ENCODE measurements at regions not wholly inside any gene's neighbourhood (a gene's known extent, or its start where the extent isn't known, plus 50 kb on each side); places are given as distances from the start of the nearest gene placed in this dataset.
"Not testable (repeated sequence)": the region's sequence is repeated elsewhere in the genome, so short reads cannot be mapped to it uniquely, and the experiment has no call there.

- no peak for DNase-seq
These were observed 111.3 kb upstream of the MIR17HG start for GRCh38 chr13:91236182-91236581.

- no peak for DNase-seq
These were observed 110.6 kb upstream of the MIR17HG start for GRCh38 chr13:91236921-91237320.

- no peak for DNase-seq
These were observed 109.5 kb upstream of the MIR17HG start for GRCh38 chr13:91238036-91238435.

- DNase-seq: no peak
These were observed 107.1 kb upstream of the MIR17HG start for GRCh38 chr13:91240341-91240740.

GRCh38 chr13:91241221-91241933 is 106.1 kb upstream of the MIR17HG start:
- no peak for DNase-seq

GRCh38 chr13:91242652-91243051 is 104.8 kb upstream of the MIR17HG start:
- DNase-seq: no peak

GRCh38 chr13:91245288-91245687 is 102.2 kb upstream of the MIR17HG start:
- DNase-seq: no peak

GRCh38 chr13:91247768-91248167 is 99.7 kb upstream of the MIR17HG start:
- DNase-seq: no peak

- no peak for DNase-seq
These were observed 99.2 kb upstream of the MIR17HG start for GRCh38 chr13:91248249-91248648.

- DNase-seq: no peak
These were observed 98.1 kb upstream of the MIR17HG start for GRCh38 chr13:91249370-91249769.

GRCh38 chr13:91249861-91250260 is 97.6 kb upstream of the MIR17HG start:
- DNase-seq: no peak

- not testable (repeated sequence) for DNase-seq
These were observed 95.9 kb upstream of the MIR17HG start for GRCh38 chr13:91251573-91251972.

- DNase-seq: no peak
These were observed 83.0 kb upstream of the MIR17HG start for GRCh38 chr13:91264484-91264883.

GRCh38 chr13:91269237-91269636 is 78.2 kb upstream of the MIR17HG start:
- DNase-seq: no peak

GRCh38 chr13:91270031-91270430 is 77.5 kb upstream of the MIR17HG start:
- DNase-seq: no peak

GRCh38 chr13:91272235-91272777 is 75.2 kb upstream of the MIR17HG start:
- no peak for DNase-seq

- no peak for DNase-seq
These were observed 73.8 kb upstream of the MIR17HG start for GRCh38 chr13:91273675-91274074.

GRCh38 chr13:91277013-91277676 is 70.3 kb upstream of the MIR17HG start:
- DNase-seq: no peak

GRCh38 chr13:91278291-91278690 is 69.2 kb upstream of the MIR17HG start:
- no peak for DNase-seq

- DNase-seq: no peak
These were observed 68.6 kb upstream of the MIR17HG start for GRCh38 chr13:91278888-91279287.

- DNase-seq: no peak
These were observed 66.7 kb upstream of the MIR17HG start for GRCh38 chr13:91280801-91281200.

- no peak for DNase-seq
These were observed 63.2 kb upstream of the MIR17HG start for GRCh38 chr13:91284335-91284734.

GRCh38 chr13:91286317-91286716 is 61.2 kb upstream of the MIR17HG start:
- no peak for DNase-seq

GRCh38 chr13:91291078-91291477 is 56.4 kb upstream of the MIR17HG start:
- DNase-seq: no peak

Measured in right forelimb (tissue), 1 donor.